HCT116 (cell line): ENCODE measurements at regions not wholly inside any gene's neighbourhood (a gene's known extent, or its start where the extent isn't known, plus 50 kb on each side); places are given as distances from the start of the nearest gene placed in this dataset.

ENCODE experiments used
- ATAC-seq: fragments of 200-7000 bp; cut with Tn5 transposase; 2 replicates; pipeline ENCODE4 v1.9.1; 2020; ENCODE audit warnings: mild to moderate bottlenecking, moderate library complexity
- BruUV-seq: library from RNA; stranded (reverse); fragments of 400-500 nt; replicated peaks from 2 replicates; lab custom pipeline; 2021; lab: Mats Ljungman, UMichigan
- CTCF ChIA-PET: fragments of 300-600 bp; sonication (Branson Sonifier 250); formaldehyde crosslinking; loops from one replicate; lab custom pipeline; 2021; ENCODE audit warnings: antibody characterized with exemption; lab: Charles Lee
- POLR2A ChIA-PET: fragments of 300-600, 350-600 bp; sonication (Branson Sonifier 250); formaldehyde crosslinking; loops from one replicate; lab custom pipeline; 2021; ENCODE audit warnings: antibody characterized with exemption; lab: Charles Lee
- RAD21 ChIA-PET, 2 experiments: fragments of 300-600 bp; sonication (Branson Sonifier 250); formaldehyde crosslinking; loops; one replicate each; lab custom pipeline; 2023; ENCODE audit warnings: low total read pairs in 2 of 2; ENCODE audit not compliant: uncharacterized antibody in 2 of 2, unreplicated experiment in 2 of 2, low non-redundant PET in 1 of 2; lab: Charles Lee
- DNase-seq: peaks from one replicate; pipeline ENCODE4 v3.0.0-alpha.2; 2010; ENCODE audit warnings: low read depth, low spot score
- H2AFZ ChIP-seq: fragments of 200-600 bp; shearing (Covaris generic), sonication (generic); 2 replicates; pipeline ENCODE4 v1.6.1; 2017; ENCODE audit warnings: low read depth, mixed run types, mixed read lengths, antibody characterized with exemption, low read length; ENCODE audit not compliant: poor library complexity, severe bottlenecking
- H3K27ac ChIP-seq: 2 replicates; pipeline ENCODE4 v1.5.1; 2012; ENCODE audit warnings: low read depth, low read length
- H3K27me3 ChIP-seq: fragments of 200-600 bp; sonication (generic); 2 replicates; pipeline ENCODE4 v1.6.1; 2016; ENCODE audit warnings: mixed run types, low read length, mixed read lengths; ENCODE audit not compliant: insufficient read depth
- H3K36me3 ChIP-seq, 2 experiments: fragments of 200-500 bp in 1 of 2; fragments of 200-600 bp in 1 of 2; sonication (Bioruptor generic) in 1 of 2; sonication (generic) in 1 of 2; 2 replicates each; pipeline versions ENCODE4 v1.5.1 to v1.6.1; 2014 to 2016; ENCODE audit warnings: low read length in 2 of 2, inconsistent platforms in 1 of 2, mixed read lengths in 1 of 2, mixed run types in 1 of 2; ENCODE audit not compliant: insufficient read depth in 2 of 2, control insufficient read depth in 1 of 2
- H3K4me1 ChIP-seq, 2 experiments: fragments of 200-600 bp in 1 of 2; sonication (generic) in 1 of 2; 2 replicates each; pipeline versions ENCODE4 v1.5.1 to v1.6.1; 2012 to 2017; ENCODE audit warnings: low read length in 2 of 2, inconsistent platforms in 1 of 2, mild to moderate bottlenecking in 1 of 2, mixed read lengths in 1 of 2, mixed run types in 1 of 2, moderate library complexity in 1 of 2; ENCODE audit not compliant: insufficient read depth in 2 of 2, control insufficient read depth in 1 of 2
- H3K4me2 ChIP-seq: fragments of 200-600 bp; sonication (generic); 2 replicates; pipeline ENCODE4 v1.6.1; 2017; ENCODE audit warnings: mixed run types, low read length, mixed read lengths
- H3K4me3 ChIP-seq, 2 experiments: fragments of 200-600 bp in 1 of 2; sonication (generic) in 1 of 2; replicated peaks in 1 of 2; 2 replicates each; pipeline ENCODE4 v1.5.1; 2011 to 2016; ENCODE audit warnings: low read length in 2 of 2, control low read depth in 1 of 2, low read depth in 1 of 2, mild to moderate bottlenecking in 1 of 2, mixed read lengths in 1 of 2, mixed run types in 1 of 2
- H3K79me2 ChIP-seq: fragments of 200-600 bp; sonication (generic); 2 replicates; pipeline ENCODE4 v1.6.1; 2017; ENCODE audit warnings: mild to moderate bottlenecking, mixed run types, low read length, moderate library complexity, mixed read lengths; ENCODE audit not compliant: insufficient read depth
- H3K9ac ChIP-seq: fragments of 200-600 bp; sonication (generic); 2 replicates; pipeline ENCODE4 v1.6.1; 2016; ENCODE audit warnings: low read length, mixed read lengths
- H3K9me2 ChIP-seq: fragments of 200-600 bp; sonication (generic), shearing (Covaris generic); 2 replicates; pipeline ENCODE4 v1.6.1; 2017; ENCODE audit warnings: mixed run types, mild to moderate bottlenecking, moderate library complexity; ENCODE audit not compliant: insufficient read depth
- H3K9me3 ChIP-seq, 2 experiments: fragments of 200-500 bp in 1 of 2; fragments of 200-600 bp in 1 of 2; sonication (Bioruptor generic) in 1 of 2; sonication (generic) in 1 of 2; 2 replicates each; pipeline ENCODE4 v1.6.1; 2014 to 2017; ENCODE audit warnings: low read length in 2 of 2, mixed read lengths in 2 of 2, inconsistent platforms in 1 of 2, low read depth in 1 of 2, mild to moderate bottlenecking in 1 of 2, mixed run types in 1 of 2, moderate library complexity in 1 of 2; ENCODE audit not compliant: control insufficient read depth in 1 of 2, insufficient read depth in 1 of 2
- H4K20me1 ChIP-seq: fragments of 200-600 bp; sonication (generic), shearing (Covaris generic); 2 replicates; pipeline ENCODE4 v1.6.1; 2017; ENCODE audit warnings: mixed run types, mild to moderate bottlenecking, moderate library complexity; ENCODE audit not compliant: insufficient read depth
- CBX3 ChIP-seq: IDR thresholded peaks from 2 replicates; pipeline ENCODE4 v1.6.1; 2012; ENCODE audit warnings: low read depth
- CEBPB ChIP-seq: IDR thresholded peaks from 2 replicates; pipeline ENCODE4 v1.6.1; 2012; ENCODE audit warnings: low read depth
- EGR1 ChIP-seq: IDR thresholded peaks from 2 replicates; pipeline ENCODE4 v1.6.1; 2012; ENCODE audit warnings: low read depth
- EZH2 ChIP-seq: fragments of 200-600 bp; sonication (generic); IDR thresholded peaks from 2 replicates; pipeline ENCODE4 v1.6.1; 2017; ENCODE audit warnings: antibody characterized with exemption, mixed run types
- EZH2phosphoT487 ChIP-seq: fragments of 200-600 bp; IDR thresholded peaks from 2 replicates; pipeline ENCODE4 v1.6.1; 2018; ENCODE audit warnings: antibody characterized with exemption, borderline replicate concordance
- JUND ChIP-seq: IDR thresholded peaks from 2 replicates; pipeline ENCODE4 v1.6.1; 2012
- POLR2A ChIP-seq: IDR thresholded peaks from 2 replicates; pipeline ENCODE4 v1.7.0; 2011; ENCODE audit warnings: borderline replicate concordance; ENCODE audit not compliant: insufficient read depth, insufficient read length; ENCODE audit errors: extremely low read depth
- POLR2AphosphoS5 ChIP-seq: IDR thresholded peaks from 2 replicates; pipeline ENCODE4 v1.6.1; 2011; ENCODE audit warnings: mild to moderate bottlenecking, low read depth, low read length, moderate library complexity
- RAD21 ChIP-seq: IDR thresholded peaks from 2 replicates; pipeline ENCODE4 v1.6.1; 2012; ENCODE audit warnings: low read depth, mild to moderate bottlenecking
- SIN3A ChIP-seq: IDR thresholded peaks from 2 replicates; pipeline ENCODE4 v1.6.1; 2012; ENCODE audit warnings: low read depth
- SP1 ChIP-seq: IDR thresholded peaks from 2 replicates; pipeline ENCODE4 v1.6.1; 2012; ENCODE audit warnings: low read depth
- TCF7L2 ChIP-seq: IDR thresholded peaks from 2 replicates; pipeline ENCODE4 v1.7.0; 2011; ENCODE audit warnings: borderline replicate concordance, inconsistent platforms; ENCODE audit not compliant: insufficient read depth, insufficient read length; ENCODE audit errors: extremely low read depth
- YY1 ChIP-seq: IDR thresholded peaks from 2 replicates; pipeline ENCODE4 v1.6.1; 2011; ENCODE audit warnings: low read length, low read depth, moderate library complexity, mild to moderate bottlenecking; ENCODE audit not compliant: insufficient replicate concordance; ENCODE audit errors: extremely low read depth
- ZFX ChIP-seq: fragments of 450-650 bp; IDR thresholded peaks from 2 replicates; pipeline ENCODE4 v1.6.1; 2017
- ZNF274 ChIP-seq: fragments of 200-500 bp; sonication (Bioruptor generic); IDR thresholded peaks from 2 replicates; pipeline ENCODE4 v1.6.1; 2014; ENCODE audit warnings: mild to moderate bottlenecking, low read depth, low read length, inconsistent platforms
- intact Hi-C: fragments of 100-400 bp; cut with micrococcal nuclease; formaldehyde crosslinking; loops from 2 replicates; pipeline ENCODE4 v1.10.0; 2022
- TF ChIP-seq, protein P1 (sequence below): IDR thresholded peaks from 2 replicates; pipeline ENCODE4 v1.6.1; 2012
- TF ChIP-seq, protein P2 (sequence below): IDR thresholded peaks from 2 replicates; pipeline ENCODE4 v1.6.1; 2011; ENCODE audit warnings: mild to moderate bottlenecking, low read length, moderate library complexity; ENCODE audit not compliant: insufficient replicate concordance; ENCODE audit errors: extremely low read depth
- TF ChIP-seq, protein P3 (sequence below): IDR thresholded peaks from 2 replicates; pipeline ENCODE4 v1.6.1; 2012
- TF ChIP-seq, protein P4 (sequence below), 3 experiments: fragments of 200-600 bp in 1 of 3; sonication (generic) in 1 of 3; IDR thresholded peaks in 2 of 3; conservative IDR thresholded peaks in 1 of 3; 2 replicates each; pipeline ENCODE4 v1.5.1; 2012 to 2017; ENCODE audit warnings: low read depth in 2 of 3, low read length in 2 of 3, antibody characterized with exemption in 1 of 3, borderline replicate concordance in 1 of 3, control low read depth in 1 of 3, mild to moderate bottlenecking in 1 of 3, mixed read lengths in 1 of 3, mixed run types in 1 of 3, moderate library complexity in 1 of 3; ENCODE audit not compliant: insufficient read depth in 1 of 3
- TF ChIP-seq, protein P5 (sequence below): IDR thresholded peaks from 2 replicates; pipeline ENCODE4 v1.6.1; 2012; ENCODE audit warnings: low read depth

DNA sequence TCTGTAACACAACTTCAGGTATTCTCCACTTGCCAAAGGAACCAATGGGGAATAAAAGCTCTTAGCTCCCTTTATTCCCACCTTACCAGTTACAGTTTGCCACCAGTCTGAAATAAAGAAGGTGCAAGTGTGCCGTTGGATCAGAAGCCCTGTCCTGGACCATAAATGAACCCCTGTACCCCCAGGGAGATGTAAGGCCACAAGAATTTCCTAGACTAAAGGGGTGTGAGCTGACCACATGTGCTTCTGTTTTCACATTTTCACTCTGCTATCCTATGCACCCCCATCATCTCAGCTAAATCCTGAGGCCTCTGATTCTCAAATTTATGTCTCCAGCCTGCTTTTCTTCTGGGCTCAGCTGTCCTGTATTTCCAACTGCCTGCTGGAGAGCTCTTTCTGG, 221.2 kb downstream of the SPRY1 start:
- no peaks in the 10 kb centered on the region for H3K9me2 ChIP-seq
- no peak overlapping the region for H3K9ac ChIP-seq
- H3K4me3 ChIP-seq, result no peak overlapping the region
- H3K4me2 ChIP-seq, result no peak overlapping the region
- intact Hi-C loops, result no loop called here
- TF ChIP-seq SIN3A (no peak), RAD21 (no peak), POLR2AphosphoS5 (no peak), EGR1 (no peak), TCF7L2 (no peak), CBX3 (no peak), EZH2phosphoT487 (no peak), CEBPB (no peak), EZH2 (no peak), SP1 (no peak), POLR2A (no peak), ZNF274 (no peak), JUND (no peak), ZFX (no peak), YY1 (no peak)
- TF ChIP-seq, protein P1, sequence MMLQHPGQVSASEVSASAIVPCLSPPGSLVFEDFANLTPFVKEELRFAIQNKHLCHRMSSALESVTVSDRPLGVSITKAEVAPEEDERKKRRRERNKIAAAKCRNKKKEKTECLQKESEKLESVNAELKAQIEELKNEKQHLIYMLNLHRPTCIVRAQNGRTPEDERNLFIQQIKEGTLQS, result no peak
- TF ChIP-seq, protein P2, sequence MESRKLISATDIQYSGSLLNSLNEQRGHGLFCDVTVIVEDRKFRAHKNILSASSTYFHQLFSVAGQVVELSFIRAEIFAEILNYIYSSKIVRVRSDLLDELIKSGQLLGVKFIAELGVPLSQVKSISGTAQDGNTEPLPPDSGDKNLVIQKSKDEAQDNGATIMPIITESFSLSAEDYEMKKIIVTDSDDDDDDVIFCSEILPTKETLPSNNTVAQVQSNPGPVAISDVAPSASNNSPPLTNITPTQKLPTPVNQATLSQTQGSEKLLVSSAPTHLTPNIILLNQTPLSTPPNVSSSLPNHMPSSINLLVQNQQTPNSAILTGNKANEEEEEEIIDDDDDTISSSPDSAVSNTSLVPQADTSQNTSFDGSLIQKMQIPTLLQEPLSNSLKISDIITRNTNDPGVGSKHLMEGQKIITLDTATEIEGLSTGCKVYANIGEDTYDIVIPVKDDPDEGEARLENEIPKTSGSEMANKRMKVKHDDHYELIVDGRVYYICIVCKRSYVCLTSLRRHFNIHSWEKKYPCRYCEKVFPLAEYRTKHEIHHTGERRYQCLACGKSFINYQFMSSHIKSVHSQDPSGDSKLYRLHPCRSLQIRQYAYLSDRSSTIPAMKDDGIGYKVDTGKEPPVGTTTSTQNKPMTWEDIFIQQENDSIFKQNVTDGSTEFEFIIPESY, result no peak
- TF ChIP-seq, protein P3, sequence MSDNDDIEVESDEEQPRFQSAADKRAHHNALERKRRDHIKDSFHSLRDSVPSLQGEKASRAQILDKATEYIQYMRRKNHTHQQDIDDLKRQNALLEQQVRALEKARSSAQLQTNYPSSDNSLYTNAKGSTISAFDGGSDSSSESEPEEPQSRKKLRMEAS, result no peak
- TF ChIP-seq, protein P4, sequence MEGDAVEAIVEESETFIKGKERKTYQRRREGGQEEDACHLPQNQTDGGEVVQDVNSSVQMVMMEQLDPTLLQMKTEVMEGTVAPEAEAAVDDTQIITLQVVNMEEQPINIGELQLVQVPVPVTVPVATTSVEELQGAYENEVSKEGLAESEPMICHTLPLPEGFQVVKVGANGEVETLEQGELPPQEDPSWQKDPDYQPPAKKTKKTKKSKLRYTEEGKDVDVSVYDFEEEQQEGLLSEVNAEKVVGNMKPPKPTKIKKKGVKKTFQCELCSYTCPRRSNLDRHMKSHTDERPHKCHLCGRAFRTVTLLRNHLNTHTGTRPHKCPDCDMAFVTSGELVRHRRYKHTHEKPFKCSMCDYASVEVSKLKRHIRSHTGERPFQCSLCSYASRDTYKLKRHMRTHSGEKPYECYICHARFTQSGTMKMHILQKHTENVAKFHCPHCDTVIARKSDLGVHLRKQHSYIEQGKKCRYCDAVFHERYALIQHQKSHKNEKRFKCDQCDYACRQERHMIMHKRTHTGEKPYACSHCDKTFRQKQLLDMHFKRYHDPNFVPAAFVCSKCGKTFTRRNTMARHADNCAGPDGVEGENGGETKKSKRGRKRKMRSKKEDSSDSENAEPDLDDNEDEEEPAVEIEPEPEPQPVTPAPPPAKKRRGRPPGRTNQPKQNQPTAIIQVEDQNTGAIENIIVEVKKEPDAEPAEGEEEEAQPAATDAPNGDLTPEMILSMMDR (IDR thresholded peaks at IDR 0.05 in 2 of 3, conservative IDR thresholded peaks at IDR 0.05 in 1 of 3; ENCODE audit: borderline replicate concordance in 1 of 3, insufficient read depth in 1 of 3, low read depth in 2 of 3, low read length in 2 of 3), result no peak
- TF ChIP-seq, protein P5, sequence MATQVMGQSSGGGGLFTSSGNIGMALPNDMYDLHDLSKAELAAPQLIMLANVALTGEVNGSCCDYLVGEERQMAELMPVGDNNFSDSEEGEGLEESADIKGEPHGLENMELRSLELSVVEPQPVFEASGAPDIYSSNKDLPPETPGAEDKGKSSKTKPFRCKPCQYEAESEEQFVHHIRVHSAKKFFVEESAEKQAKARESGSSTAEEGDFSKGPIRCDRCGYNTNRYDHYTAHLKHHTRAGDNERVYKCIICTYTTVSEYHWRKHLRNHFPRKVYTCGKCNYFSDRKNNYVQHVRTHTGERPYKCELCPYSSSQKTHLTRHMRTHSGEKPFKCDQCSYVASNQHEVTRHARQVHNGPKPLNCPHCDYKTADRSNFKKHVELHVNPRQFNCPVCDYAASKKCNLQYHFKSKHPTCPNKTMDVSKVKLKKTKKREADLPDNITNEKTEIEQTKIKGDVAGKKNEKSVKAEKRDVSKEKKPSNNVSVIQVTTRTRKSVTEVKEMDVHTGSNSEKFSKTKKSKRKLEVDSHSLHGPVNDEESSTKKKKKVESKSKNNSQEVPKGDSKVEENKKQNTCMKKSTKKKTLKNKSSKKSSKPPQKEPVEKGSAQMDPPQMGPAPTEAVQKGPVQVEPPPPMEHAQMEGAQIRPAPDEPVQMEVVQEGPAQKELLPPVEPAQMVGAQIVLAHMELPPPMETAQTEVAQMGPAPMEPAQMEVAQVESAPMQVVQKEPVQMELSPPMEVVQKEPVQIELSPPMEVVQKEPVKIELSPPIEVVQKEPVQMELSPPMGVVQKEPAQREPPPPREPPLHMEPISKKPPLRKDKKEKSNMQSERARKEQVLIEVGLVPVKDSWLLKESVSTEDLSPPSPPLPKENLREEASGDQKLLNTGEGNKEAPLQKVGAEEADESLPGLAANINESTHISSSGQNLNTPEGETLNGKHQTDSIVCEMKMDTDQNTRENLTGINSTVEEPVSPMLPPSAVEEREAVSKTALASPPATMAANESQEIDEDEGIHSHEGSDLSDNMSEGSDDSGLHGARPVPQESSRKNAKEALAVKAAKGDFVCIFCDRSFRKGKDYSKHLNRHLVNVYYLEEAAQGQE, result no peak
- H2AFZ ChIP-seq, result no peak overlapping the region
- ChIA-PET RAD21 (no interaction called here), POLR2A (no interaction called here), CTCF (no interaction called here)
- no peak overlapping the region for H3K27ac ChIP-seq
- H3K79me2 ChIP-seq, result no peaks in the 10 kb centered on the region
- no peaks in the 10 kb centered on the region for H3K36me3 ChIP-seq
- H3K27me3 ChIP-seq, result no peaks in the 10 kb centered on the region
- no peaks in the 10 kb centered on the region for H4K20me1 ChIP-seq
- H3K9me3 ChIP-seq, result no peaks in the 10 kb centered on the region
- H3K4me1 ChIP-seq, result no peaks in the 10 kb centered on the region
- ATAC-seq, result no peak
- no peak for DNase-seq
- BruUV-seq, result no TSS peak
